Midbrain (tissue), 1 donor: ENCODE measurements at regions not wholly inside any gene's neighbourhood (a gene's known extent, or its start where the extent isn't known, plus 50 kb on each side); places are given as distances from the start of the nearest gene placed in this dataset.
"Not testable (repeated sequence)": the region's sequence is repeated elsewhere in the genome, so short reads cannot be mapped to it uniquely, and the experiment has no call there.

Source experiments
- DNase-seq: peaks from one replicate; lab custom pipeline; 2025; lab: John Stamatoyannopoulos, UW

DNA sequence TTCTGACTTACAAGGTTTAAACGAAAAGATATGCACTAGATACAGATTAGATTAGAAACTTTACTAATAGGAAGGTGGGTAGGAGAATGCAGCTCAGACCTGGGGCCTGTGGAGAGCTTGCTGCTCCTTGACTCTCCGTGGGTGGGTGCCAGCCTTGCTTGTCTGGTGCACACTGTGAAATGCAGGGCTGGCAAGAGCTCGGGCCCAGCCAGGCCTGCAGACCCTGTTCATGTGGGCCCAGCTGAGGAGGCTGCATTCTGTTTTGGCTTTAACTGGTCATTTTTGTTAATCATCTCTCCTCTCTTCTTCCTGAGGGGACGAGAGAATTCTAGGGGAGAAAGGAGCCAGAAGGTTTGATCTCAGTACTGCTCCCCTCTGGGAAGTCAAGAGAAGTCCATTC, 325.4 kb downstream of the QKI start:
- no peak for DNase-seq

DNA sequence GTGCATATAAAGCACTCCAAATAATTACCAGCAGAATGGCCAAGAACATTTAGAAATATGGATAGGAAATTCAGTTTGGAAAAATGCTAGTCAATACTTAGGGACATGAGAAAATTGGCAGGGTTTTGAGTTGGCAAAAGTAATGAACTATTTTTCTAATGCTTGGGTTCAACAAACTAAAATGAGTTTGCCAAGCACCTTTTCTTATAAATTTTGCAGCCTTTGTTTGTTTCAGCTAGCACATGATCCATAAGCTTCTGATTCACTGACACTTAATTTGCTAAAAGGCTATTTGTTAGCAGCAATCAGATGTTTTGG, 324.8 kb downstream of the QKI start:
- no peak for DNase-seq

DNA sequence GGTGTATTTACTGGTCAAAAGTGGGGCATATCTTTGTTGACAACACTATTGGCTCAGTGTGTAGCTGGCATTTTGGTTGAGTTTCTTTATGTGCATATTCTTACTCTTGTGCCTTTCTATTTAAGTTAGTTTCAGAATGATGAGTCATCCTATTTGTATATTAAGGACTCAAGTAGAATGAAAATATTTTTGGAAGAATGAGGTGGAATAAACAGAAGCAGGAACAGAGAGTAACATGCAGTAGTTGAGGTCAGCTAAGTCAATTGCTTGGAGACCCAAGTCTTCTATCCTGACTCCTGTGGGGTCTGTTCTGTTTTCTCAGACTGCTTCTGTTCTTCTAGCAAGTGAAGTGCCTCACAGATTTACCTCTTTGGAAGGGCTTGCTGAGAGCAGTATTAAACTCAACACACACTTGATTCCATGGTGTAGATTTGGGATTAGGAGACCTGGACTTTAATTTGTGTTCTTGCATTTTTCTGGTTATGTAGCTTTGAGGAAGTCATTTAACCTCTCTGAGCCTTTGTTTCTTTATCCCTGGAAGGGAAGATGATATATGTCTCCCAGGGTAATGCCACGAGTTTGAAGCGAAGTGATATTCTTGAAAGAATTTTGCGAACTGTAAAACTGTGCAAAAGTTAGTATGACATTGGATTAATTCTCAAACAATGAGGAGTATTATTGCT, 324.3 kb downstream of the QKI start:
- DNase-seq: no peak

DNA sequence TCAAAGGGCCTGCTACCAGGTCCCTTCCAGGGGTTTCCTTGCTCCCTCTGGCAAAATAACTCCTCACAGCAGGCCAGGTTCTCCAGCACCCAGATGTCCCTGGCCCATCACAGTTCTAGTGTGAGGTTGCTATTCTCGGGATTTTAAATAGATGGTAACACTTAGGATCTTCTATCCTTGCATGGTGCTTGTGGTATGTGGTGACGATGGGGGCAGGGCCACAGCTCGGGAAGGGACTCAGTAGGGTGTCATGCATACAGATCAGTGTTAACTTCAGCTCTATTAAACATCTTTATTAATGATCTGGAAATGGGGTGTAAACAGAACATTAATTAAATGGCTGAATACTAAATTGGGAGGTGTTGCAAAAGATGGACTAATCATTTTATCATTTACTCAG, 323.8 kb downstream of the QKI start:
- no peak for DNase-seq

DNA sequence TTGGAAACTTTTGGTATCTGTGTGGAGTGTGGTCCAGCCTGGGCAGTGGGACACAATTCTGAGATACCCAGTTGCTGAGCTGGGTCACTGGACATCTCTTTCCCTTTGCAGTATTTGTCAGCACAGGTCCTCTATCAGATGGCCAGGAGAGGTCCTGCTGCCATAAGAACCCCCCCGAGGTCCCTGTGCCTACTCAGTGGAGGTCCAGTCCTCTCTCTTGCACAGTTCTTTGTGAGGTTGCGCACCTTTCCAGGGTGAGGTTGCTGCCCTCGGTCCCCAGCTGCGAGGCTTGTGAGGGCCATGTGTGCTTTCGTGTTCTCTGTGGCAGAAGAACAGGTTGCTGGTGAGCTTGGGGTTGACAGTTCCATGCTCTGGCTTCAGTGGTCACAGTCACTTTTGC, 320.6 kb downstream of the QKI start:
- DNase-seq: no peak

DNA sequence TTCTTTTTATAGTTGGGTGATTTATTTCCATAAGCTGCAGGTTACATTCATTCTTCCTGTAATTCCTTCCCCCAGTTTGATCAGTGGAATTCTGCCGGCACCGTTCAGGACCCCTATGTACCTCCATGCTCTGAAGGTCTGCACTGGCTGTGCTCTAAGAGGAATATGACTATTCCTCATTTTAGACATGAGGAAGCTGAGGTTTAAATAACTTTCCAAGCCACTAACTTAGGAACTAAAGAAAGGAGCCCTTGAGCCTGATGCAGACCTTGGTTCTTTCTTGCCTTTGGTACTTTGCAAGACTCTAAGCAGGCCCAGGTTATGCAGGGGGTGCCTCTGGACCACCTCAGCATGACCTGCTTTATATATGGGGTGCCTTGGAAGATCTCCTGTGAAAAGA, 318.5 kb downstream of the QKI start:
- DNase-seq: no peak

DNA sequence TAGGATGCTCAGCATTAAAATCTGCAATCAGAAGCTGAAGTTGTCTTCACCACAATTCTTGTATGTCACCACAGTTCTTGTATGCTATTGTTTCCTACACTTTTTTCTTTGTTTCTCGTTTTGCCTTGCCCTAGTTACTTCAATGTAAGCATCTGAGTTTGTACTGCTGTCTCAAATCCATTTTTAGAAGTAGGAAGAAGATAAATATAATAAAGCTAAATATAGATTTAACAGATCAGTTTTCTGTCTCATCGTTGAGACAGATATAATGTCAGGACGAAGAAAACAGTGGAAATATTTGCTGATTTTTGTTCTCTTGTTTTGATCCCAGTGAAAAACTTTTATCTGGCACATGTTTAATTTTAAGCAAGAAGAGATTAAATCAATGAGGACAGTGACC, 318.0 kb downstream of the QKI start:
- no peak for DNase-seq

DNA sequence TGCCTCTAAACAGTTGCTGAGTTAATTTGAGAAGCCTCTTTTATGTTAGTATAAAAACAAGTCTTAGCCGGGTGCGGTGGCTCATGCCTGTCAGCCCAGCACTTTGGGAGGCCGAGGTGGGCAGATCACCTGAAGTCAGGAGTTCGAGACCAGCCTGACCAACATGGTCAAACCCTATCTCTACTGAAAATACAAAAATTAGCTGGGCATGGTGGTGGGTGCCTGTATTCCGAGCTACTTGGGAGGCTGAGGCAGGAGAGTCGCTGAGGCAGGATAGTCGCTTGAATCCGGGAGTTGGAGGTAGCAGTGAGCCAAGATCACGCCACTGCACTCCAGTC, 317.5 kb downstream of the QKI start:
- not testable (repeated sequence) for DNase-seq

DNA sequence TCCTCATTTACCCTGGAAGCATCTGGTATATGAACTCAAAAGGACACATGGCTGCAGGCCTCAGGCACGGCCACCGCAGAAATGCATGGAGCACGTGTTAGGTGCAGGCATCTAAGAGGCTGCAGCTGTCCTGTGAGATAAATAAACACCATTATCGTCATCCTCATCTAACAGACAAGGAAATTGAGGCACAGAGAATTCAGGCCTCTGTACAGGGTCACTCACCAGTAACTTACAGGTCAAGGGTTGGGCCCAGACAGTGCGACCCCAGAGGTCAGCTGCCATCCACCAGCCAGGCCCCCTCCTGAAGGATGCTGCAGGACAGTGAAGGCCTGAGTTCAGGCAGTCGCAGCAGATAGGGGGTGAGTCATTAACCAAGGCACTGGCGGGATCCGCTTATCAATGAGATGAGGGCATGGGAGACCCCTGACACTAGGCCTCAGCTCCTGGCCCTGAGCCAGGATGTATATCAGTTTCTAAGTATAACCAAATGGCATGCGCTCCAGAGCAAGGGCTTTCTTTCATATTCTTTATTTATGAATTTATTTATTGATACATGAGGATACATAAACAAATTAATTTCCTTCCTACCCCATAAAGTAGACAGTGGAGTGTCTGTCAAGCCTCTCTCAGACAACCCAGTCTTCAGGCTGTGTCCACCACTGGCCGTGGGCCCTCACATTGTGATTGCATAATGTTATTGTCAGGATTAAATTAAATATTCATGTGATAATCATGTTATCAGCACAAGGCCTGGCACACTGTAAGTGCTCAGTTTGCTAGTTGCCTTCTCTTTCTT, 316.9 kb downstream of the QKI start:
- no peak for DNase-seq

DNA sequence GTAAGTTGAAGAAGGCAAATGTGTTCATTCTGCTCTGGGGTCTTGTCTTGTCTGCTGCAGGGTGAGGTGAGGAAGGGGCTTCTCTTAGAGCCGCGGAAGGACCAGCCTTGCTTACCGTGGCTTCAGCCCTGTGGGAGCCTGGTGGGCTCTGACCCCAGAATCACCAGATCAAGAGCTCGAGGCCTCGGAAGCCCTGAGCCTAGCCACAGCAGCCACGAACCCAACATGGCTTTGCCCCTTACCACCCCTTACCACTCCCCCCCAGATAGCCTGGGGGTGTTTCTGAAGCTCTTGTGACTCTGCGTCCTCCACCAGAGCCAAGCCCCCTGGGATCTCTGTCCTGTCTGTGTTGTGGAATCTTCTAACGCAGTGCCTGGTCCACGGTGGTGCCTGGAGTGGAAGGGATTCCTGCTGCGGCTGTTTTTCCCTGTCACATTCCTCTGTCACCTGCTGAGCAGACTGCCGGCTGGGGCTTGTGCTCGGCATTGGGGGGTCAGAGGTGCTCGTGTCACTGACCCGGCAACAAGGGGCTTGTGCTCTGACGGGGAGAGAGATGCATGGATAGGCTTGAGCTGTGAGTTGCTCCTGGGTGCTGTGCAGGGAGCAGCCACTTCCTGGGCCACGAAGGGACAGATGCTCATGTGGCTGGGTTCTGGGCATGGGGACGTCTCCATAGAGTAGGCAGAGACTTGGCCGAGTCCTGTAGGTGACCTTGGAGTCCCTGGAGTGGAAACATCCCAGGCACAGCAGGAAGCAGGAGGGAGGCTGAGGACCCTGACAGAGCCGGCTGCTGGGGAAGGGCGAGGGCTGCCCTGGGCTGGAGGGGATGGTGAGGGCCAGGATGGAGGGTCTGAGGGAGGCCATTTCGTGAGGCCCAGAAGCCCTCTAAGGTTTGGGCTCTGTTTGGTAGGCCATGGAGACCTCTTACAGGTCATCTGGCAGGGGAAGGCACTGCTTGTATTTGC, 316.0 kb downstream of the QKI start:
- DNase-seq: no peak

DNA sequence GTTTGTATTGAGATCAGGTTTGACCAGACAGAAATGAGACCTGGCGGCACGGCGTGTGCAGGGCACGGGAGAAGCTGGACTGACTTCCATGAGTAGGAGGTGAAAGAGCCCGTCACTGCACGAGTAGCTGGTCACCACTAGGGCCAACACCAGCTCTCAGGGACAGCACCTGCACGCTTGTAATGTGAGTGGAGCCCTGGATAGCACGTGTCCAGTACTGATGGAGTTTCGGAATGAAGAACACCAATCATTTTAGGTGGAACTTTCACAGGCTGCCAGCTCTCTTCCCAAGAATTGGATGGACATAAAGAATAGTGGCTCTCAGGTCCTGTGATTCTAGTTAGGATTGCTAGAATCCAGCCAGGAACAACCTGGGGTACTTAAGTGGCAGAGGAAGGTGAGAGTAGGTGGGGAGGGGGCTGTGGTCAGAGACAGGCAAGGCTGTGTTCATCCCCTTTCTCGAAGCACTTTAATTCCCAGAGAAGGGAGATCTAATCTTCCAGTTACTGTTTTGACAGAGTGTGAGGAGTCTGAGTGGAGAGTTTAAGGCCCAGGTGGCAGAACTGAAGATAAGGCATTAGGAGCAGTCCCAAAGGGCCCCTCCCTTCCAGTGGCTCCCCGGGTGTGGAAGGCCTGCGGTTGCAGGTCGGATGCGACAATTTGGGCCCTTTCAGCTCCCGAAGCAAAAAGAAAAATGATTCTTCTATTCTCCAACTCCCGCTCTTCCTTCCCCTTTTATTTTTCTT, 314.8 kb downstream of the QKI start:
- DNase-seq: no peak

DNA sequence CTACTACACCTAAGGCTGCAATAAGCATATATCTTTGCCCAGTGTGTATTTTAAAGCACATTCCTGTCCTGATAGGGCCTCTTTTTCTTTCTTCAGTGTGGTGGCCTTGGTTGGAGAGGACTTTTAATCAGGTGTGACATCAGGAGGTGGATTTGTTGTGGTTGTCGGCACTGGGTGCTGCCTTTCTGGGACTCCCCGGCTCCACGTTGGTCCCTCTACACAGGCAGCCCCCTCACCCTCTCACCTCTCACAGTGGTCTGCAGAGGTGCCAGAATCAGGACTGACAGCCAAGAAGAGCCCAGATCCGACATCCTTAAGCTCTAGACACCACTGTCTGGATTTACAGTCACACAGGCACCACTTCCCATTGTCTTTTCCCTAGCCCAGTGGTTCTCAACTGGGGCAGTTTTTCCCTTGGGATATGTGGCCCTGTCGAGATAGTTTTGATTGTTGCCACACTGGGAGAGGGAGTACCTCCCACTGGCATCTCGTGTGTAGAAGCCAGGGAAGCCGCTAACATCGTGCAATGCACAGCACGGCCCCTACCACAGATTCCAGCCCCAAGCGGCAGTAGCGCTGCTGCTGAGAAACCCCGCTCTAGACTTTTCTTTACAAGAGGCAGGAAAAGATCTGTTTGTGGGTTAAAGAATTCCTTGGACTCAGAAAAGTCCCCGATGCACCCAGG, 314.1 kb downstream of the QKI start:
- no peak for DNase-seq

DNA sequence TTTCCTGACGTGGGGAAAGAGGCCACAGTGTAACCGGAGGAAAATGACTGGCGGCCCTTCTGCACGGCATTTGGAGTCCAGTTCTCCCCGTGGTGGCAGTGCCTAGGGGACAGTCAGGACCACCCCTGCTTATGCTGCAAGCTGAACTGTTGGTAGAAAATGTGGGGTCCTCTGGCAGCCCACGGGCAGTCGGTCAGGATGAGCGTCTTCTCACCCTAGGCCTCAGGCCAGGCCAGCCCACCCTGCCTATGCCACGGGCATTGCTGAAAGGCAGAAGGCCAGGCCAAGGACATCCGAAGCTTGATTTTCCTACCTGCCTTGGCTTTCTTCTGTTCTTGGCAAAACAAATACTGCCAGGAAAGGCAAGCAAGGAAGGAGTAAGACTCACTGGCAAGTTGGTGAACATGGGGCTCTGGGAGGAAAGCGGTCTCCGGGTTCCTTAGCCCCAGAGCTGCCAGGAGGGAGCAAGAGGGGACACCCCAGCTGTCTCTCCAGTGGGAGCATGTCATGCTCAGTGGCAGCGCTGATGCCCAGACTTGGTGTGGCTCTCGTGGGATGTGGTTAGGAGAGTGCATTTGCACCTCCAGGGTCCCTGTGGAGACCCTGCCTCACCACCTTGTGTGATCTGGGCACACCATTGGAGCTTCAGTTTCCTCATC, 311.6 kb downstream of the QKI start:
- no peak for DNase-seq

DNA sequence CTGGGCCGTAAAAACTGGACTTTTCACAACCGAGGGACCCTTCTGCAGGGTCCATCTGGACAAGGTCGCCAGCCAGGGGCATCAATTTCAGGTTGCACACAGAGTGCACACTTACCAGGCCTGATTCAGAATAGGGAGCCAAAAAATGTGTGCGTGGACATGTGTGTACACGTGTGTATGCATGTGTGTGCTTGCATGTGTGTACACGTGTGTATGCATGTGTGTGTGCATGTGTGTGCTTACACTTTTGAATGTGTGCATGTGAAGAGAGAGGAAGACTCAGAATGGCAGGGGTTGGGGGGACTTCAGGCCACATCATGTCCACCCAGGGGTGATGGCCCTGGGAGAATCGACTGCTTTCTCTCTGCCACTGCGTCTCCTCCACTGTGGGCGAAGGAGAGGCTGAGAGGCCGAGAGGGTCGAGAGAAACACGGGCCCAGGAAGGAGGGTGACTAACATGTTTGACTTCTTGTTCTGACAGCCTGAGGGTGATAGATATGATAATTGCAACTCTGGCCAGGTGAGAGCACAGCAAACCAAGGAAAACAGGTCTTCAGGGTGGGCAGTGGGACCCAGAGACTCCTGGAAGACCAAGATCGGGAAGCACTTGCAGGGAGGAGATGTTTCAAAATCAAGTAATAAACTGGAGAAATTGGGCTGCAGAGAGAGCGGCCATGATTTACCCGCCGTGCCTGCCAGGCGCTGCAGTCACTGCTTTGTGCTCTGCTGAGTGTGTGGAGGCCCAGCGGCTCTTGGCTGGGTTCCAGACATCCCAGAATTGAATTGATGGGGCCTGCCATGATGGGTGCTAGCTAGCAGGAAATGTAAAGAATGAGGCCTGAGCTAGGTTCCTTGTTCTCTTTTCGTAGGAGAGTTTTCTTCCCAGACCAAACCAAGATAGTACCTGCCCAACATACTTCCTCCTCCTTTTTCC, 310.8 kb downstream of the QKI start:
- no peak for DNase-seq

DNA sequence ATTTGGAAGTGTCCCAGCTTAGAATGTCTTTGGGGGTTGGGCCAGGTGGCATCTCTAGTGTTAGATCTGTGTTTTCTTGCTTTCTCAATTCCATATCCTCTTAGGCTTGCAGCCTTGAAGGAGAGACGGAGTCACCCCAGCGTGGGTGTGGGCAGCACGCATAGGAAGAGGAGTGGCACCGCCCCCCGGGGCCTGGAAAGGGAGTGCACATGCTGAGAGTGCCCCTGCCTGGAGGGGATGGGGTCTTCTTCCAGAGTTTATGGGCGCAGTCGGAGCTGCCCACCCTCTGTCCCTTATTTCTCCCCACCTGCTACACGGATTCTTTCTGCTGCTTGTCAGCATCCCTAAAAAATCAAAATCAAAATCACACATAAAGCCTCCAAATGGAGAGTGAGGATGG, 309.7 kb downstream of the QKI start:
- DNase-seq: no peak

DNA sequence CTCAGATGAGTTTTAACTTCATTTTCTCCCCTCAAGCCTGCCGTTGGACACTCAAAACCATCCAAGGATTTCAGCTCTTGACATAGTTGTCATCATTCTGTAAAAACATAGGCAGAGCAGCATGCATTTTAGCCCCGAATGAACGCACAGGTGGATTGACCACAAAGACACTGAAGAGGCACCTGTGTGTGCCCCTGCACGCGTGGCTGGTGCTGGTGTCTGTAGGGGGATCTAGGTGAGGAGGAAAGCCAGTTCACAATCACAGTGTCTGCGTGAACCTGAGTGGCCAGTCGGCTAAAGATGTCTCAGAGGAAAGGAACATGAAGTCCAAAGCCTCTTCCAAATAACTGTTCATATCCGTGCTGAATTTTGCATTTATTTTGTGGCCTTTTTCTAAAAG, 309.2 kb downstream of the QKI start:
- no peak for DNase-seq

DNA sequence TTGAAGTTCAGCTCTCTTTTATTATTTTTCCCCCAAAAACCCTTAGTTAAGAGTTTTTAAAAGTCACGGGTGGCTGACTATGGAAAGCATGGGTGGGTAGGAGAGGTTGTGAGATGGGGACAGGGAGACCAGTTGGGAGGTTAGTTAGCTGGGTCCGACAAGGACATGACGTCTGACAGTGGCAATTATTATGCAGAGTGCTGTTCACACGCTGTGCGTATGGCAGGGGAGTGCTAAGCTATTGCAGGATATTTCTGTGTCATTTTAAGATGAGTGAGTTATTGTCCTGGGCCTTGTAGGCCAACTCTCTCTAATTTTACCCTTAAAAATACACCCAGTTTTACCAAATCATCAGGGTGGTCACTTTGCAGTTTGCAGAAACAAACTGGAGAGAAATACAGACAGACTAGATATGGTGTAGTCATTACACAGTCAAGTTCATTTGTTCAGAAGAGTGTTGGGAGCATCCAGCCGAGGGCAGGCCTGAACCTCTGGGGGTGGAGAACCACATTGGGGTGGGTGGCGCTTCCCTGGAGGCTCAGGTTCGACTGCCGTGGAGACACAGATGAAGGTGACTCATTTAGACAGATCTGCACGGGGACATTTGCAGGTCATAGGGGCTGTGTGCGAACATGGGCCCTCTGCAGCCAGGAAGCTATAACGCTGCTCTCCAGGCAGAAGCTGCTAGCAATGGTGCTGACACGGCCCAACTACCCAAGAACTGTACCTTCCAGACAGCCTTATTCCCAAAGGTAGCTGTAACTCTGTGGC, 307.6 kb downstream of the QKI start:
- DNase-seq: no peak

DNA sequence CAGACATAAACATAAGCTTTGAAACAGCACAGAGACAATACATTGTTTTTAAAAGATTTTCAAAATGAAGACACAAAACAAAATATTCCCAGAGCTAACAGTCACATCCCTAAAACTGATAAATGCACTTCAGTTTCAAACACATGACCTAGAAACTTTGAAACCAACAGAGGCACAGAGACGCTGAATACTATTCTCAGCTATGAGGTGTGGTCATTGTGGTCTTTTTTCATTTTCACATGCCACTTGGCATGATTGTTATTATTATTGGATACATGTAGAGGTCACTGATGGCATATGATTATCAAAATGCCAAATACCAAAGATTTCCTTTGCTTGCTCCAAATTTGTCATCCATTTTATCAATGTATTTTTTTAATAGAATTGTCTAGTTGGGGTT, 306.9 kb downstream of the QKI start:
- DNase-seq: no peak
